ENCODE measurements at regions not wholly inside any gene's neighbourhood (a gene's known extent, or its start where the extent isn't known, plus 50 kb on each side); places are given as distances from the start of the nearest gene placed in this dataset.
"Not testable (repeated sequence)": the region's sequence is repeated elsewhere in the genome, so short reads cannot be mapped to it uniquely, and the experiment has no call there.

- H3K4me1 ChIP-seq (replicated peaks in 1 of 2; ENCODE audit: control insufficient read depth in 2 of 2, insufficient read depth in 2 of 2, low read length in 2 of 2), result no peaks in the 10 kb centered on the region
- intact Hi-C loops (cut with micrococcal nuclease), result no loop called here
- H3K9ac ChIP-seq (ENCODE audit: insufficient read depth in 1 of 2, low read depth in 2 of 2, low read length in 2 of 2), result no peak overlapping the region
- no peak overlapping the region for H3K4me2 ChIP-seq (ENCODE audit: insufficient read depth, low read length)
- ChIA-PET CTCF (ENCODE audit: low intra/inter-chr PET ratio) (no interaction called here), POLR2A (no interaction called here)
- in situ Hi-C loops (cut with MboI), result no loop called here
- H3K36me3 ChIP-seq (ENCODE audit: control insufficient read depth, insufficient read depth, low read length), result no peaks in the 10 kb centered on the region
- FAIRE-seq (peak; percentile 32), DNase-seq (ENCODE audit: extremely low read depth in 1 of 4, low spot score in 3 of 4) (no peak), ATAC-seq (no peak)
- under 1% methylated on average over 4 of the region's 4 CpGs for WGBS (ENCODE audit: insufficient coverage, low coverage, missing lambda C conversion rate)
- no peaks in the 10 kb centered on the region; a peak in 1 of 5 replicates for H3K27me3 ChIP-seq (ENCODE audit: control insufficient read depth in 2 of 2, insufficient read depth in 2 of 2, low read length in 2 of 2)
- H2AFZ ChIP-seq (ENCODE audit: low read depth, low read length), result no peak overlapping the region
- no peaks in the 10 kb centered on the region for H3K9me1 ChIP-seq (ENCODE audit: control insufficient read depth, insufficient read depth, low read length)
- no peak overlapping the region for H3K27ac ChIP-seq (ENCODE audit: extremely low read depth, low read depth, low read length)
- H3K79me2 ChIP-seq (ENCODE audit: control insufficient read depth, insufficient read depth, low read length), result no peaks in the 10 kb centered on the region
- TF ChIP-seq NFYB (IDR thresholded peaks at IDR 0.05; ENCODE audit: extremely low read depth, insufficient read length) (no peak), ZNF507 (tag; conservative IDR thresholded peaks at IDR 0.05) (no peak), SMAD3 (CRISPR knock-in tag; conservative IDR thresholded peaks at IDR 0.05) (no peak), MAFG (tag; conservative IDR thresholded peaks at IDR 0.05) (no peak), ZFP1 (CRISPR knock-in tag; IDR thresholded peaks at IDR 0.05) (no peak), SRSF7 (optimal IDR thresholded peaks at IDR 0.05; ENCODE audit: low read depth, low read length) (no peak)
- H3K9me3 ChIP-seq (replicated peaks; ENCODE audit: control insufficient read depth, insufficient read depth, low read depth, low read length), result no peaks in the 10 kb centered on the region
- BruUV-seq (replicated peaks), result no TSS peak
- H3K4me3 ChIP-seq, result no peak overlapping the region
- H4K20me1 ChIP-seq (replicated peaks; ENCODE audit: control insufficient read depth, insufficient read depth, low read length), result no peaks in the 10 kb centered on the region
Observed at GRCh38 chr7:111647881-111648280, 85.6 kb upstream of the IMMP2L start.

GRCh38 chr7:111644595-111644994, 82.3 kb upstream of the IMMP2L start:
- ATAC-seq (peak; percentile 37; the same call in 1 of the 3 replicates), DNase-seq (ENCODE audit: extremely low read depth in 1 of 4, low spot score in 3 of 4) (peak in 1 of 4 experiments; percentile 67)
- H3K4me3 ChIP-seq; H3K4me2 ChIP-seq (ENCODE audit: insufficient read depth, low read length); H2AFZ ChIP-seq (ENCODE audit: low read depth, low read length); H3K9me3 ChIP-seq (replicated peaks; ENCODE audit: control insufficient read depth, insufficient read depth, low read depth, low read length); H3K9me1 ChIP-seq (ENCODE audit: control insufficient read depth, insufficient read depth, low read length); H4K20me1 ChIP-seq (replicated peaks; ENCODE audit: control insufficient read depth, insufficient read depth, low read length); H3K4me1 ChIP-seq (replicated peaks in 1 of 2; ENCODE audit: control insufficient read depth in 2 of 2, insufficient read depth in 2 of 2, low read length in 2 of 2); H3K36me3 ChIP-seq (ENCODE audit: control insufficient read depth, insufficient read depth, low read length); H3K27me3 ChIP-seq (ENCODE audit: control insufficient read depth in 2 of 2, insufficient read depth in 2 of 2, low read length in 2 of 2); BruUV-seq (replicated peaks); POLR2A ChIA-PET; H3K79me2 ChIP-seq (ENCODE audit: control insufficient read depth, insufficient read depth, low read length); FAIRE-seq; H3K9ac ChIP-seq (ENCODE audit: insufficient read depth in 1 of 2, low read depth in 2 of 2, low read length in 2 of 2); H3K27ac ChIP-seq (ENCODE audit: extremely low read depth, low read depth, low read length); in situ Hi-C loops (cut with MboI); TF ChIP-seq REST (CRISPR knock-in tag; IDR thresholded peaks at IDR 0.05; ENCODE audit: low read depth): not testable (repeated sequence)
- 22% methylated on average over 14 of the region's 14 CpGs for WGBS (ENCODE audit: insufficient coverage, low coverage, missing lambda C conversion rate)
- CTCF ChIA-PET (ENCODE audit: low intra/inter-chr PET ratio), result interaction anchor here (1.5 kb wide), 1 partner anchor 91 kb away, joined by 4 read pairs; no protein-coding TSS in a partner anchor
- intact Hi-C loops (cut with micrococcal nuclease), result loop anchor here (1.0 kb wide), 2 partner anchors 86 to 91 kb away; no protein-coding TSS in a partner anchor
- TF ChIP-seq REST (IDR thresholded peaks at IDR 0.05; ENCODE audit: borderline replicate concordance), result peak; percentile 17; the same call in 1 of the 2 replicates
- peak in 1 of 2 experiments; percentile 51; a peak in 1 of 3 replicates for TF ChIP-seq CBX3 (IDR thresholded peaks at IDR 0.05; ENCODE audit: borderline replicate concordance in 1 of 2, low read length in 2 of 2)
- peak; percentile 43 for TF ChIP-seq SMC3 (conservative IDR thresholded peaks at IDR 0.05; ENCODE audit: insufficient read depth, low read depth, low read length)
